ENCODE measurements at regions not wholly inside any gene's neighbourhood (a gene's known extent, or its start where the extent isn't known, plus 50 kb on each side); places are given as distances from the start of the nearest gene placed in this dataset.

- intact Hi-C loops (cut with micrococcal nuclease), result no loop called here
- no peak for TF ChIP-seq CTCF (IDR thresholded peaks at IDR 0.05)
- DNase-seq (no peak), ATAC-seq (ENCODE audit: low read depth) (no peak)
- Mint-ChIP-seq H3K36me3 (ENCODE audit: low read depth) (no peaks in the 10 kb centered on the region), H3K27me3 (no peaks in the 10 kb centered on the region), H3K4me1 (no peaks in the 10 kb centered on the region), H3K4me3 (no peak overlapping the region), H3K9me3 (peaks cover 3% of the 10 kb centered on the region), H3K27ac (no peak overlapping the region)
- ChIA-PET POLR2A (no interaction called here), CTCF (no interaction called here)
These were observed 979.0 kb downstream of the EFNA5 start for GRCh38 chr5:106691701-106692100.

- no peak for TF ChIP-seq CTCF (IDR thresholded peaks at IDR 0.05)
- ChIA-PET CTCF (no interaction called here), POLR2A (no interaction called here)
- intact Hi-C loops (cut with micrococcal nuclease), result no loop called here
- H3K4me1 Mint-ChIP-seq, result no peaks in the 10 kb centered on the region
- H3K27ac Mint-ChIP-seq, result no peak overlapping the region
- no peaks in the 10 kb centered on the region for H3K27me3 Mint-ChIP-seq
- no peak for ATAC-seq (ENCODE audit: low read depth)
- no peaks in the 10 kb centered on the region for H3K36me3 Mint-ChIP-seq (ENCODE audit: low read depth)
- DNase-seq, result no peak
- H3K4me3 Mint-ChIP-seq, result no peak overlapping the region
- peaks cover 3% of the 10 kb centered on the region for H3K9me3 Mint-ChIP-seq
These were observed 980.2 kb downstream of the EFNA5 start for GRCh38 chr5:106690585-106690984.

- no peaks in the 10 kb centered on the region for H3K36me3 Mint-ChIP-seq (ENCODE audit: low read depth)
- H3K4me3 Mint-ChIP-seq, result no peak overlapping the region
- no peak overlapping the region for H3K27ac Mint-ChIP-seq
- ATAC-seq (ENCODE audit: low read depth), result no peak
- no peak for DNase-seq
- intact Hi-C loops (cut with micrococcal nuclease), result no loop called here
- ChIA-PET CTCF (no interaction called here), POLR2A (no interaction called here)
- H3K27me3 Mint-ChIP-seq, result no peaks in the 10 kb centered on the region
- no peaks in the 10 kb centered on the region for H3K4me1 Mint-ChIP-seq
- TF ChIP-seq CTCF (IDR thresholded peaks at IDR 0.05), result no peak
- peaks cover 5% of the 10 kb centered on the region for H3K9me3 Mint-ChIP-seq
These were observed 990.4 kb downstream of the EFNA5 start for GRCh38 chr5:106680330-106680729.

- Mint-ChIP-seq H3K36me3 (ENCODE audit: low read depth) (no peaks in the 10 kb centered on the region), H3K27me3 (no peaks in the 10 kb centered on the region), H3K4me1 (no peaks in the 10 kb centered on the region), H3K27ac (no peak overlapping the region), H3K4me3 (no peak overlapping the region), H3K9me3 (peaks cover 3% of the 10 kb centered on the region)
- POLR2A ChIA-PET, result no interaction called here
- DNase-seq, result no peak
- ATAC-seq (ENCODE audit: low read depth), result no peak
- no peak for TF ChIP-seq CTCF (IDR thresholded peaks at IDR 0.05)
- CTCF ChIA-PET, result no interaction called here
- intact Hi-C loops (cut with micrococcal nuclease), result no loop called here
These were observed 993.7 kb downstream of the EFNA5 start for GRCh38 chr5:106677057-106677456.

GRCh38 chr5:106675687-106676086 lies 995.0 kb downstream of the EFNA5 start:
- intact Hi-C loops (cut with micrococcal nuclease), result no loop called here
- Mint-ChIP-seq H3K27ac (no peak overlapping the region), H3K4me3 (no peak overlapping the region), H3K4me1 (no peaks in the 10 kb centered on the region), H3K9me3 (peaks cover 3% of the 10 kb centered on the region), H3K36me3 (ENCODE audit: low read depth) (no peaks in the 10 kb centered on the region), H3K27me3 (no peaks in the 10 kb centered on the region)
- ChIA-PET CTCF (no interaction called here), POLR2A (no interaction called here)
- no peak for ATAC-seq (ENCODE audit: low read depth)
- no peak for TF ChIP-seq CTCF (IDR thresholded peaks at IDR 0.05)
- DNase-seq, result no peak

Data from activated B cell treated with CpG ODN at 0.5 μM for 24 hours (primary cell).